Pancreas (tissue), 10 donors: ENCODE measurements at regions not wholly inside any gene's neighbourhood (a gene's known extent, or its start where the extent isn't known, plus 50 kb on each side); places are given as distances from the start of the nearest gene placed in this dataset.
"Not testable (repeated sequence)": the region's sequence is repeated elsewhere in the genome, so short reads cannot be mapped to it uniquely, and the experiment has no call there.

Source experiments
- ATAC-seq, 4 donors: fragments of 200-7000 bp; cut with Tn5 transposase; one replicate each; pipeline versions ENCODE4 v1.8.0 to v1.9.1; 2020; ENCODE audit warnings: mild to moderate bottlenecking in 4 of 4, moderate library complexity in 4 of 4
- DNase-seq, 6 donors: peaks; one replicate each; pipeline ENCODE4 v3.0.0-alpha.2; 2020
- FAIRE-seq: peaks from 2 replicates; lab custom pipeline; 2012; peaks lifted over from hg19 to GRCh38; lab: Jason Lieb, UNC
- H3K27ac ChIP-seq, 4 donors: fragments of 200-600 bp; sonication (generic); 1 replicate in 3 of 4; 2 replicates in 1 of 4; pipeline versions ENCODE4 v1.5.0 to v1.8.0; 2020
- H3K27me3 ChIP-seq, 4 donors: fragments of 200-600 bp; one replicate each; pipeline ENCODE4 v1.8.0; 2021
- H3K36me3 ChIP-seq, 3 donors: fragments of 200-600 bp; sonication (generic) in 1 of 3; one replicate each; pipeline versions ENCODE4 v1.5.0 to v1.8.0; 2020 to 2021
- H3K4me1 ChIP-seq, 3 donors: fragments of 200-600 bp; one replicate each; pipeline ENCODE4 v1.8.0; 2021
- H3K4me3 ChIP-seq, 4 donors: fragments of 200-600 bp; sonication (generic) in 2 of 4; one replicate each; pipeline versions ENCODE4 v1.5.0 to v1.8.0; 2020 to 2021
- H3K9me3 ChIP-seq, 4 donors: fragments of 200-600 bp; one replicate each; pipeline ENCODE4 v1.8.0; 2021
- WGBS, 2 donors: extraction: QIAGEN DNeasy Blood & Tissue Kit; methylation state at CpG; one replicate each; pipeline ENCODE4 v1.1.7; 2013; 5-methylcytosine and 5-hydroxymethylcytosine counted together
- intact Hi-C, 3 donors: fragments of 100-400 bp; cut with DNase I; formaldehyde crosslinking; loops; one replicate each; pipeline versions ENCODE4 v1.11.1 to v1.14.2; 2022
- TF ChIP-seq, protein P1 (sequence below), 4 donors: fragments of 200-600 bp; sonication (generic) in 3 of 4; IDR thresholded peaks; one replicate each; pipeline versions ENCODE4 v1.5.0 to v1.8.0; 2021; ENCODE audit warnings: antibody characterized with exemption in 4 of 4
- donor health status: healthy with polysubstance abuse.
- donor health status: DM: no; HTN: no; CAD: no; lungs with moderate emphysema.
- donor health status: DM: no; HTN: no; CAD: no.
- donor health status: control.
- donor health status: control.
- donor health status: Bipolar disorder and iron deficiency.
- donor health status: DM: yes; HTN: yes; CAD: no.
- donor health status: DM: no; HTN: no; CAD: no.
- donor health status: DM: no; HTN: no; CAD: no.
- donor health status: DM: yes; HTN: yes; CAD: no.

DNA sequence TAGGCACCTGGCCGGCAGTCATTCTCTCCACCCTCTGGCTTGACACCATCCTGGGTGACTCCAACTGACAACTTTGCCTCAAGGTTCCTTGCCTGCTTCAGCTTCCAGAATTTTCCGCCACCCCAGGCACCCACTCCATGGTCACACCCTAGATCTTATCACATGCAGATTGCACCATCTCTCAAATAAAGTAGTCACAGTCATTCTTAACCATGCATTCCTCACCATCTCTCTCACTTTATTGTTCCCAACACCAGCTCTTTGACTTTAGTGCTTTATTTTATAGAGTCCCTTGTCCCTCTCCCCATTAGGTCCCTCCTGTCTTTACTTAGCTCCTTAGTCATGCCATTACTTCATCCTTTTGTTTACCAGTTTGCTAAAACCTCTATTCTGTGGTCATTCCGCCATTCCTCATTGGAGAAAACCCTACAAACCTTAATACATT lies 351.7 kb downstream of the SPRY2 start:
- Histone ChIP-seq H3K4me3 (no peak overlapping the region), H3K9me3 (no peaks in the 10 kb centered on the region), H3K4me1 (no peaks in the 10 kb centered on the region), H3K36me3 (no peaks in the 10 kb centered on the region), H3K27ac (no peak overlapping the region), H3K27me3 (no peaks in the 10 kb centered on the region)
- WGBS, 2 donors, result 85 to 92% methylated on average over 3 of the region's 3 CpGs
- ATAC-seq, result no peak
- intact Hi-C loops, result no loop called here
- TF ChIP-seq, protein P1, sequence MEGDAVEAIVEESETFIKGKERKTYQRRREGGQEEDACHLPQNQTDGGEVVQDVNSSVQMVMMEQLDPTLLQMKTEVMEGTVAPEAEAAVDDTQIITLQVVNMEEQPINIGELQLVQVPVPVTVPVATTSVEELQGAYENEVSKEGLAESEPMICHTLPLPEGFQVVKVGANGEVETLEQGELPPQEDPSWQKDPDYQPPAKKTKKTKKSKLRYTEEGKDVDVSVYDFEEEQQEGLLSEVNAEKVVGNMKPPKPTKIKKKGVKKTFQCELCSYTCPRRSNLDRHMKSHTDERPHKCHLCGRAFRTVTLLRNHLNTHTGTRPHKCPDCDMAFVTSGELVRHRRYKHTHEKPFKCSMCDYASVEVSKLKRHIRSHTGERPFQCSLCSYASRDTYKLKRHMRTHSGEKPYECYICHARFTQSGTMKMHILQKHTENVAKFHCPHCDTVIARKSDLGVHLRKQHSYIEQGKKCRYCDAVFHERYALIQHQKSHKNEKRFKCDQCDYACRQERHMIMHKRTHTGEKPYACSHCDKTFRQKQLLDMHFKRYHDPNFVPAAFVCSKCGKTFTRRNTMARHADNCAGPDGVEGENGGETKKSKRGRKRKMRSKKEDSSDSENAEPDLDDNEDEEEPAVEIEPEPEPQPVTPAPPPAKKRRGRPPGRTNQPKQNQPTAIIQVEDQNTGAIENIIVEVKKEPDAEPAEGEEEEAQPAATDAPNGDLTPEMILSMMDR (IDR thresholded peaks at IDR 0.05), result no peak
- DNase-seq, result no peak
- no peak for FAIRE-seq

DNA sequence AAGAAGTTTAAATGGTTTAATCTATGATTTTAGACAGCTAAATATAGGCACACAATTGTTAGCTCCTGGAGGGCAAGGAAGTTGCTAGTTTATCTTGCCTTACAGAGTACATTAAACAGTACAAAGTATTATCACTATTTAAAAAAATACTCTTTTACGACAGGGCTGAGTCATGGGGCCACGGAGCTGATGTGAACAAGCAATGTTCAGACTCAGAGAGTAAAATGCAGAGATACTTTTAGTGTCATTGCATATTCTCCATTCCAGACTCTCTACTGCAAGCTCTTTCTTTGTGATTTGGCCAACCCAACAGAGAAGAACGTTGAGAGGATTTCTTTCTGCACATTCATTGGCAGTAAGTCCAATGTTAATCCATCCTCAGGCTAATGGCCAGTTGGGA lies 352.4 kb downstream of the SPRY2 start:
- FAIRE-seq (no peak), ATAC-seq (no peak), DNase-seq (no peak)
- Histone ChIP-seq H3K27me3 (no peaks in the 10 kb centered on the region), H3K36me3 (no peaks in the 10 kb centered on the region), H3K4me1 (no peaks in the 10 kb centered on the region), H3K9me3 (no peaks in the 10 kb centered on the region), H3K4me3 (no peak overlapping the region), H3K27ac (no peak overlapping the region)
- 37 to 51% methylated on average over 3 of the region's 3 CpGs for WGBS, 2 donors
- intact Hi-C loops, result no loop called here
- TF ChIP-seq, protein P1 (IDR thresholded peaks at IDR 0.05), result no peak

GRCh38 chr13:79987761-79988160 lies 353.2 kb downstream of the SPRY2 start:
- no peak for FAIRE-seq
- Histone ChIP-seq H3K36me3 (no peaks in the 10 kb centered on the region), H3K27me3 (no peaks in the 10 kb centered on the region), H3K4me1 (no peaks in the 10 kb centered on the region), H3K9me3 (no peaks in the 10 kb centered on the region), H3K27ac (no peak overlapping the region), H3K4me3 (no peak overlapping the region)
- ATAC-seq, result no peak
- intact Hi-C loops, result no loop called here
- TF ChIP-seq, protein P1 (IDR thresholded peaks at IDR 0.05), result no peak
- DNase-seq, result no peak

GRCh38 chr13:79987323-79987722 lies 353.6 kb downstream of the SPRY2 start:
- H3K27ac ChIP-seq, result no peak overlapping the region
- intact Hi-C loops, result no loop called here
- no peaks in the 10 kb centered on the region for H3K9me3 ChIP-seq
- no peaks in the 10 kb centered on the region for H3K27me3 ChIP-seq
- H3K4me3 ChIP-seq, result no peak overlapping the region
- FAIRE-seq (no peak), ATAC-seq (no peak), DNase-seq (no peak)
- TF ChIP-seq, protein P1 (IDR thresholded peaks at IDR 0.05), result no peak
- H3K4me1 ChIP-seq, result no peaks in the 10 kb centered on the region
- no peaks in the 10 kb centered on the region for H3K36me3 ChIP-seq

GRCh38 chr13:79986890-79987289 lies 354.0 kb downstream of the SPRY2 start:
- Histone ChIP-seq H3K27ac (no peak overlapping the region), H3K4me1 (no peaks in the 10 kb centered on the region), H3K36me3 (no peaks in the 10 kb centered on the region), H3K27me3 (no peaks in the 10 kb centered on the region), H3K9me3 (no peaks in the 10 kb centered on the region), H3K4me3 (no peak overlapping the region)
- intact Hi-C loops, result no loop called here
- ATAC-seq (no peak), DNase-seq (no peak), FAIRE-seq (no peak)
- 81 to 89% methylated on average over 1 of the region's 1 CpG for WGBS, 2 donors
- TF ChIP-seq, protein P1 (IDR thresholded peaks at IDR 0.05), result no peak

- H3K4me1 ChIP-seq, DNase-seq, intact Hi-C loops, H3K36me3 ChIP-seq, FAIRE-seq, ATAC-seq, H3K9me3 ChIP-seq, H3K27me3 ChIP-seq, H3K27ac ChIP-seq, H3K4me3 ChIP-seq: not testable (repeated sequence)
- 65 to 72% methylated on average over 7 of the region's 7 CpGs for WGBS, 2 donors
Observed at GRCh38 chr13:79974935-79975650, 365.8 kb downstream of the SPRY2 start.
